Upper lobe of left lung (tissue), 6 donors: ENCODE measurements at regions not wholly inside any gene's neighbourhood (a gene's known extent, or its start where the extent isn't known, plus 50 kb on each side); places are given as distances from the start of the nearest gene placed in this dataset.

ENCODE experiments used
- ATAC-seq, 2 donors: fragments of 200-7000 bp; cut with Tn5 transposase; one replicate each; pipeline ENCODE4 v1.9.1; 2022; ENCODE audit warnings: mild to moderate bottlenecking in 2 of 2, moderate library complexity in 2 of 2; ENCODE audit not compliant: low FRiP score in 2 of 2
- DNase-seq, 2 donors: peaks; one replicate each; pipeline ENCODE4 v3.0.0-alpha.2; 2019 to 2020
- H3K27ac ChIP-seq, 4 donors: fragments of 200-600 bp; sonication (generic); one replicate each; pipeline ENCODE4 v1.5.1; 2016 to 2019
- H3K27me3 ChIP-seq, 4 donors: fragments of 200-600 bp; sonication (generic); one replicate each; pipeline ENCODE4 v1.5.1; 2017 to 2019
- H3K36me3 ChIP-seq, 4 donors: fragments of 200-600 bp; sonication (generic); one replicate each; pipeline ENCODE4 v1.5.1; 2016 to 2019
- H3K4me1 ChIP-seq, 4 donors: fragments of 200-600 bp; sonication (generic); one replicate each; pipeline ENCODE4 v1.5.1; 2018 to 2019
- H3K4me3 ChIP-seq, 4 donors: fragments of 200-600 bp; sonication (generic); one replicate each; pipeline ENCODE4 v1.5.1; 2017 to 2019; ENCODE audit warnings: mild to moderate bottlenecking in 2 of 4, moderate library complexity in 1 of 4
- H3K9me3 ChIP-seq, 4 donors: fragments of 200-600 bp; sonication (generic); one replicate each; pipeline ENCODE4 v1.5.1; 2018 to 2019
- CTCF ChIP-seq, 6 experiments: fragments of 450-650 bp in 4 of 6; fragments of 200-600 bp in 2 of 6; sonication (generic) in 2 of 6; IDR thresholded peaks; one replicate each; pipeline ENCODE4 v1.5.1; 2016 to 2019; ENCODE audit warnings: antibody characterized with exemption in 6 of 6
- EP300 ChIP-seq, 4 donors: sonication (generic); formaldehyde crosslinking; IDR thresholded peaks; one replicate each; pipeline ENCODE4 v1.5.1; 2017; ENCODE audit warnings: antibody characterized with exemption in 4 of 4, control low read depth in 2 of 4
- POLR2A ChIP-seq, 4 donors: fragments of 450-650 bp; IDR thresholded peaks; one replicate each; pipeline ENCODE4 v1.5.1; 2016 to 2017; ENCODE audit warnings: antibody characterized with exemption in 4 of 4, mild to moderate bottlenecking in 2 of 4
- POLR2AphosphoS5 ChIP-seq, 2 donors: sonication (generic); formaldehyde crosslinking; IDR thresholded peaks; one replicate each; pipeline ENCODE4 v1.5.1; 2017; ENCODE audit warnings: antibody characterized with exemption in 2 of 2
- WGBS, 2 donors: methylation state at CpG; one replicate each; pipeline ENCODE4 v1.1.5; 2017 to 2018; 5-methylcytosine and 5-hydroxymethylcytosine counted together
- donor health status: DM: no; HTN: no; CAD: no; lungs with moderate emphysema.
- donor health status: DM: no; HTN: yes; CAD: no; lungs with severe emphysema.

- no peak overlapping the region for H3K27ac ChIP-seq
- no peak overlapping the region for H3K4me3 ChIP-seq
- no peaks in the 10 kb centered on the region for H3K27me3 ChIP-seq
- no peaks in the 10 kb centered on the region for H3K36me3 ChIP-seq
- no peaks in the 10 kb centered on the region for H3K9me3 ChIP-seq
- TF ChIP-seq CTCF (IDR thresholded peaks at IDR 0.05): no peak
- TF ChIP-seq EP300 (IDR thresholded peaks at IDR 0.05): no peak
- TF ChIP-seq POLR2AphosphoS5 (IDR thresholded peaks at IDR 0.05): no peak
- no peak for TF ChIP-seq POLR2A (IDR thresholded peaks at IDR 0.05)
- ATAC-seq: no peak
- DNase-seq: no peak
- WGBS, 2 donors: 87 to 88% methylated on average over 8 of the region's 8 CpGs
- H3K4me1 ChIP-seq: peaks cover 0 to 7% (median 0%) of the 10 kb centered on the region in 4 donors
Measured at GRCh38 chr11:70757241-70757640, 358.9 kb downstream of the CTTN start.

- ATAC-seq (no peak), DNase-seq (no peak)
- peaks cover 0 to 7% (median 0%) of the 10 kb centered on the region in 4 donors for H3K4me1 ChIP-seq
- H3K27me3 ChIP-seq: no peaks in the 10 kb centered on the region
- no peak for TF ChIP-seq CTCF (IDR thresholded peaks at IDR 0.05)
- TF ChIP-seq POLR2A (IDR thresholded peaks at IDR 0.05): no peak
- no peak for TF ChIP-seq POLR2AphosphoS5 (IDR thresholded peaks at IDR 0.05)
- TF ChIP-seq EP300 (IDR thresholded peaks at IDR 0.05): no peak
- no peaks in the 10 kb centered on the region for H3K9me3 ChIP-seq
- no peak overlapping the region for H3K4me3 ChIP-seq
- H3K27ac ChIP-seq: no peak overlapping the region
- WGBS, 2 donors: 95 to 96% methylated on average over 19 to 20 of the region's 20 CpGs
- H3K36me3 ChIP-seq: no peaks in the 10 kb centered on the region
Measured at GRCh38 chr11:70758206-70758605, 359.9 kb downstream of the CTTN start.

- ATAC-seq (no peak), DNase-seq (no peak)
- H3K27me3 ChIP-seq: no peaks in the 10 kb centered on the region
- TF ChIP-seq EP300 (IDR thresholded peaks at IDR 0.05): no peak
- WGBS, 2 donors: 93 to 97% methylated on average over 8 of the region's 8 CpGs
- no peak overlapping the region for H3K27ac ChIP-seq
- H3K4me3 ChIP-seq: no peak overlapping the region
- H3K4me1 ChIP-seq: peaks cover 0 to 7% (median 0%) of the 10 kb centered on the region in 4 donors
- no peaks in the 10 kb centered on the region for H3K9me3 ChIP-seq
- no peaks in the 10 kb centered on the region for H3K36me3 ChIP-seq
Measured at GRCh38 chr11:70759846-70760245, 361.5 kb downstream of the CTTN start.

- no peaks in the 10 kb centered on the region for H3K9me3 ChIP-seq
- TF ChIP-seq POLR2AphosphoS5 (IDR thresholded peaks at IDR 0.05) (no peak), EP300 (IDR thresholded peaks at IDR 0.05) (no peak), POLR2A (IDR thresholded peaks at IDR 0.05) (no peak), CTCF (IDR thresholded peaks at IDR 0.05) (no peak)
- H3K36me3 ChIP-seq: no peaks in the 10 kb centered on the region
- H3K27ac ChIP-seq: no peak overlapping the region
- 81 to 88% methylated on average over 9 of the region's 9 CpGs for WGBS, 2 donors
- DNase-seq (no peak), ATAC-seq (no peak)
- H3K27me3 ChIP-seq: no peaks in the 10 kb centered on the region
- no peak overlapping the region for H3K4me3 ChIP-seq
- H3K4me1 ChIP-seq: peaks cover 0 to 4% (median 0%) of the 10 kb centered on the region in 4 donors
Measured at GRCh38 chr11:70760416-70761020, 362.2 kb downstream of the CTTN start.

- ATAC-seq: no peak
- Histone ChIP-seq H3K27ac (no peak overlapping the region), H3K9me3 (no peaks in the 10 kb centered on the region), H3K4me3 (no peak overlapping the region), H3K27me3 (no peaks in the 10 kb centered on the region), H3K36me3 (no peaks in the 10 kb centered on the region), H3K4me1 (no peaks in the 10 kb centered on the region)
- 88 to 92% methylated on average over 7 to 13 of the region's 13 CpGs for WGBS, 2 donors
- DNase-seq: no peak
- TF ChIP-seq POLR2A (IDR thresholded peaks at IDR 0.05): no peak
- TF ChIP-seq EP300 (IDR thresholded peaks at IDR 0.05): no peak
- TF ChIP-seq POLR2AphosphoS5 (IDR thresholded peaks at IDR 0.05): no peak
- no peak for TF ChIP-seq CTCF (IDR thresholded peaks at IDR 0.05)
Measured at GRCh38 chr11:70761094-70761907, 363.0 kb downstream of the CTTN start.
